Thoracic aorta (tissue), 2 donors: ENCODE measurements at regions not wholly inside any gene's neighbourhood (a gene's known extent, or its start where the extent isn't known, plus 50 kb on each side); places are given as distances from the start of the nearest gene placed in this dataset.

ENCODE experiments used
- ATAC-seq: fragments of 150-250 bp; one replicate; pipeline ENCODE4 v1.8.0; 2017; ENCODE audit warnings: low read depth; ENCODE audit not compliant: insufficient number of reproducible peaks, low FRiP score
- DNase-seq: peaks from one replicate; pipeline ENCODE4 v3.0.0-alpha.2; 2020; ENCODE audit warnings: low spot score
- H3K27ac ChIP-seq, 2 donors: fragments of 200-600 bp; sonication (generic); 1 replicate in 1 of 2; 2 replicates in 1 of 2; pipeline ENCODE4 v1.5.1; 2016; ENCODE audit warnings: mild to moderate bottlenecking in 2 of 2, moderate library complexity in 2 of 2
- H3K27me3 ChIP-seq: fragments of 200-600 bp; sonication (generic); replicated peaks from 2 replicates; pipeline ENCODE4 v1.6.0; 2016; ENCODE audit warnings: mild to moderate bottlenecking; ENCODE audit not compliant: insufficient read depth
- H3K36me3 ChIP-seq: fragments of 200-600 bp; sonication (generic); one replicate; pipeline ENCODE4 v1.5.1; 2016
- H3K4me1 ChIP-seq, 2 donors: fragments of 200-600 bp; sonication (generic); 1 replicate in 1 of 2; 2 replicates in 1 of 2; pipeline versions ENCODE4 v1.5.1 to v1.6.0; 2016; ENCODE audit warnings: low read depth in 2 of 2, mild to moderate bottlenecking in 1 of 2; ENCODE audit not compliant: control insufficient read depth in 1 of 2
- H3K4me3 ChIP-seq: fragments of 200-600 bp; sonication (generic); 2 replicates; pipeline ENCODE4 v1.5.1; 2016; ENCODE audit warnings: mild to moderate bottlenecking
- H3K9me3 ChIP-seq: fragments of 200-600 bp; sonication (generic); 2 replicates; pipeline ENCODE4 v1.5.1; 2016
- TF ChIP-seq, protein P1 (sequence below): fragments of 200-600 bp; sonication (generic); IDR thresholded peaks from one replicate; pipeline ENCODE4 v1.5.1; 2019; ENCODE audit warnings: antibody characterized with exemption

DNA sequence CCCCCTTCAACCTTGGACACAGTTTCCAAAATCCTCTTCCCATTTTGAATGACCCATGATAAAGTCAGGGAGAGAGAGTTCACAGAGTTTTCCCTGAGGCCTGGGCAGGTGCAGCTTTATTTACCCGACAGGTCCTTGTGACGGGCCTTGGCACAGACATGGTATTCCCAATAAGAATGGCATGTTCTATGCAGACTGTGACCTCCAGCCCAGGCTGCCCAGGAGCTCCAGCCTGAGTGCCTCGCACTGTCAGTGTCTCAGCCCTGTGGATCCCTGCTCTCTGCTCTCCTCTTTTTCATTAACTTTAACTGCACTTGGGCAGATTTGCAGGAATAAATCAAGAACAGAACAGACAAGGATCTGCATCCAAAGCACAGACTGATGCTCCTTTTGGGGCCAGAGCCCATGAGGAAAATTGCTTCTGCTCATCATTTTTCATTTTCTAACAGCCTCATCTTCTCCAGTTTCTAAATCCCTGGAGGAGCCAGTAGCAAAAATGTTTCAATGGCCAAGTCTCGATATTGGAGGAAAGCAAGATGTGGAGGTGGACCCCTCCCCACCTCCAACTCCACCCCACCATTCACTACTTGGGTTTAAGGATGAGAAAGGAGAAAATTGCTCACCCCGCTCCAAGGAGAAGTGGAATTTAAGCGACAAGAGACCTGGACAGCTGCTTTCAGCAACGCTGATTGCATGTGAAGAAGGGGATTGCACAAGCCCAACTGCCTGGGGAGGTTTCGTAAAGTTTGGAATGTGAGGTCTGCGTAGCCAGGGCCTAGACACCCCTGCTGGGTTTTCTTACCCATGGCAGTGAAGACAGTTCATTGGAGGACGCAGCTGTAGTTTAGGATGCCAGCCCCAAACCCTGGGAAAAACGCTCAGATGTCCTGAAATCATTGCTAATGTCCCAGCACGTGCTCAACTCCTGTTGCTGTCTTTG, 225.9 kb downstream of the WDR11 start:
- no peak for DNase-seq
- no peaks in the 10 kb centered on the region for H3K36me3 ChIP-seq
- no peaks in the 10 kb centered on the region for H3K9me3 ChIP-seq
- no peaks in the 10 kb centered on the region for H3K4me1 ChIP-seq
- no peak overlapping the region for H3K27ac ChIP-seq
- TF ChIP-seq, protein P1, sequence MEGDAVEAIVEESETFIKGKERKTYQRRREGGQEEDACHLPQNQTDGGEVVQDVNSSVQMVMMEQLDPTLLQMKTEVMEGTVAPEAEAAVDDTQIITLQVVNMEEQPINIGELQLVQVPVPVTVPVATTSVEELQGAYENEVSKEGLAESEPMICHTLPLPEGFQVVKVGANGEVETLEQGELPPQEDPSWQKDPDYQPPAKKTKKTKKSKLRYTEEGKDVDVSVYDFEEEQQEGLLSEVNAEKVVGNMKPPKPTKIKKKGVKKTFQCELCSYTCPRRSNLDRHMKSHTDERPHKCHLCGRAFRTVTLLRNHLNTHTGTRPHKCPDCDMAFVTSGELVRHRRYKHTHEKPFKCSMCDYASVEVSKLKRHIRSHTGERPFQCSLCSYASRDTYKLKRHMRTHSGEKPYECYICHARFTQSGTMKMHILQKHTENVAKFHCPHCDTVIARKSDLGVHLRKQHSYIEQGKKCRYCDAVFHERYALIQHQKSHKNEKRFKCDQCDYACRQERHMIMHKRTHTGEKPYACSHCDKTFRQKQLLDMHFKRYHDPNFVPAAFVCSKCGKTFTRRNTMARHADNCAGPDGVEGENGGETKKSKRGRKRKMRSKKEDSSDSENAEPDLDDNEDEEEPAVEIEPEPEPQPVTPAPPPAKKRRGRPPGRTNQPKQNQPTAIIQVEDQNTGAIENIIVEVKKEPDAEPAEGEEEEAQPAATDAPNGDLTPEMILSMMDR: no peak
- ATAC-seq: no peak
- no peak overlapping the region for H3K4me3 ChIP-seq
- H3K27me3 ChIP-seq: no peaks in the 10 kb centered on the region

DNA sequence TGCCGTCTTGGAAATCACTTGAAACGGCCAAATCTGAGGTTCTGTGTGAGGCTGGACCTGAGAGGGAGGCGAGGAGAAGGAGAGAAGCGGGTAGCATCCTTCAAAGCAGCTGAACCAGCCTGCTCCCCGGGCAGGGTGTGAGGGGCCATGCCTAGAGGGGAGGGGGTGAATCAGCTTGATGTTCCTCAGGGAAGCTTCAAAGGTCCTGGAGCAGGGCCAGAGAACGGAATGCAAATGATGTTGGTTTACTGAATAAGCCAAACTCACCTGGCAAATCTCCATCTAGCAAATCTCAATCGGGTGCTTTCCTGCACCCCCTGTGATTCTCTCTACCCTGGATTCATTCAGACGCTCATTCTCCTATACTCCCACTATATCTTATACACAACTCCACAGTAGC, 226.9 kb downstream of the WDR11 start:
- H3K27ac ChIP-seq: no peak overlapping the region
- no peaks in the 10 kb centered on the region for H3K9me3 ChIP-seq
- no peak overlapping the region for H3K4me3 ChIP-seq
- ATAC-seq: no peak
- no peaks in the 10 kb centered on the region for H3K4me1 ChIP-seq
- no peak for DNase-seq
- H3K27me3 ChIP-seq: no peaks in the 10 kb centered on the region
- H3K36me3 ChIP-seq: no peaks in the 10 kb centered on the region
- TF ChIP-seq, protein P1: no peak

DNA sequence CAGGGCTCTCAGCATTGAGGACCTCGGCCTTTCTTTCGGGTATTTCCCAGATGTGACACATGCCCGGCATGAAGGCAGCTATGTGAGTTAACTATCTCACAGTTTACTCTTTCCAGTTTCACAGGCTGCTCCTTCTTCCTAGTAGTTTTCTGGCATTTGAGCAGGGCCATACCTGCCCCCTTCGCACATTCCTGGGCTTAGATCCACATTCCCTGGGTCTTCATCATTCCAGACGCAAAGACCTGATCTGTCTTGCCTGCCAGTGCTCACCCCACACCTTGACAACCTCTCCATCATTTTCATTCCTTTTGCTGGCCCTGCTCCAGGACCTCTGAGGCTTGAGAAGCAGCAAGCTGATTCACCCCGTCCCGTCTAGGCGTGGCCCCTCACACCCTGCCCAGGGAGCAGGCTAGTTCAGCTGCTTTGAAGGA, 227.5 kb downstream of the WDR11 start:
- Histone ChIP-seq H3K9me3 (no peaks in the 10 kb centered on the region), H3K36me3 (no peaks in the 10 kb centered on the region), H3K4me3 (no peak overlapping the region), H3K27me3 (no peaks in the 10 kb centered on the region), H3K4me1 (no peaks in the 10 kb centered on the region), H3K27ac (no peak overlapping the region)
- ATAC-seq (no peak), DNase-seq (no peak)
- TF ChIP-seq, protein P1: no peak

DNA sequence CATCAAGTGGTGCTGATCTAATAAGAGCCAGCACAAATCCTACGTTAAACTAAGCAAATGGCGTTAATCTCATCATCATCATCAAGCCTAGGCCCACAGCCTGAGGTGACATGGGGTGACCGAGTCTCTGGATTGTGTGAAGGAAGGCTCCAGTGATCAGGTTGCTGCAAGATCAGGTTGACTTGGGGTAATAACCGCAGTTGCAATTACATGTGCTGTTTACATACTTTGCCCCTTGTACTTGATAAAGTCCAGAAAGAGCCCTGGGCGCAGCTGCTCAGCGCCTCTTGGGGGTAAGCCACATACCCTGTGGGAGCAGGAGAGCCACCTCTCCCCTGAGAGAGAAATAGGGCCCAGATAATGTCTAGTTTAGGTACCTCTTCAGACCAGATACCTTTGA, 228.1 kb downstream of the WDR11 start:
- ATAC-seq (no peak), DNase-seq (no peak)
- no peaks in the 10 kb centered on the region for H3K9me3 ChIP-seq
- H3K27ac ChIP-seq: no peak overlapping the region
- H3K4me3 ChIP-seq: no peak overlapping the region
- H3K36me3 ChIP-seq: no peaks in the 10 kb centered on the region
- H3K27me3 ChIP-seq: no peaks in the 10 kb centered on the region
- H3K4me1 ChIP-seq: no peaks in the 10 kb centered on the region
- TF ChIP-seq, protein P1: no peak

DNA sequence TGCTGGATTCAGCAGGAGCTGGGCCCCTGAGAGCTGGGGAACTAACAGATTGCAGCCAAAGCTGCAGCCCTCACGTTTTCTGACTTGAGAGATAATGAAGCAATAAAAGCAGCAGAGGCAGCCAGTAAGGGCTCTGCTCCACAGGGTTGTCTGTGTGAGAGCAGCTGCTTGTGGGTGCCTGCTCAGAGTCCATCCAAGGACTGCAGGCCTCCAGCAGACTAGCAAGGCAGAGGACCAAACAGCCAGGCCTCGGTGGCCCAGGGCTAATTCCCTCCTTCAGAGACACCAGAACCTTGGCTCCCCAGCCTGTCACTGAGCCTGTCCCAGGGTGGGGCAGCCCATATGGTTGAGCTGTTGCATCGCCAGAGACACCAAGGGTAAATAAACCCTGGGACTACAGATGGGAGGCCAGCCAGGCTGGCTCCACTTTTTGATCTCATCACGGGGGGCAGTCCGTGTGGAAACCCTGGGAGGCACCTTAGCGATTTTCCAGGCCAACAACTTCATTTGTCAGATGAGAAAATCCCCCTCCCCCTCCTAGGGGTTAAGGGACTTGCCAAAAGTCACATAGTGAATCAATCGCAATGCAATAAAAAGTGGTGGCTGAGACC, 229.2 kb downstream of the WDR11 start:
- Histone ChIP-seq H3K27ac (no peak overlapping the region), H3K27me3 (no peaks in the 10 kb centered on the region), H3K4me3 (no peak overlapping the region), H3K4me1 (no peaks in the 10 kb centered on the region), H3K36me3 (no peaks in the 10 kb centered on the region), H3K9me3 (no peaks in the 10 kb centered on the region)
- ATAC-seq (no peak), DNase-seq (no peak)
- TF ChIP-seq, protein P1: no peak
